Aorta (tissue), 5 donors: ENCODE measurements at regions not wholly inside any gene's neighbourhood (a gene's known extent, or its start where the extent isn't known, plus 50 kb on each side); places are given as distances from the start of the nearest gene placed in this dataset.

Experiments used
- ATAC-seq: fragments of 200-7000 bp; cut with Tn5 transposase; one replicate; pipeline ENCODE4 v1.9.1; 2022; ENCODE audit warnings: moderate library complexity; ENCODE audit not compliant: low FRiP score
- DNase-seq, 2 donors: peaks; one replicate each; pipeline ENCODE4 v3.0.0-alpha.2; 2020
- H3K27ac ChIP-seq, 2 donors: one replicate each; pipeline ENCODE4 v1.5.1; 2013; ENCODE audit warnings: low read length in 2 of 2, mild to moderate bottlenecking in 2 of 2, moderate library complexity in 2 of 2, control low read depth in 1 of 2, inconsistent platforms in 1 of 2, low read depth in 1 of 2
- H3K27me3 ChIP-seq, 2 donors: one replicate each; pipeline ENCODE4 v1.6.1; 2013; ENCODE audit warnings: control low read depth in 1 of 2, low read length in 1 of 2, mild to moderate bottlenecking in 1 of 2, moderate library complexity in 1 of 2; ENCODE audit not compliant: insufficient read depth in 2 of 2, control insufficient read depth in 1 of 2
- H3K36me3 ChIP-seq, 2 donors: one replicate each; pipeline ENCODE4 v1.6.1; 2013; ENCODE audit warnings: control low read depth in 1 of 2, low read length in 1 of 2, mild to moderate bottlenecking in 1 of 2; ENCODE audit not compliant: insufficient read depth in 2 of 2, control insufficient read depth in 1 of 2
- H3K4me1 ChIP-seq, 2 donors: one replicate each; pipeline ENCODE4 v1.6.1; 2013; ENCODE audit warnings: low read length in 2 of 2, control low read depth in 1 of 2, mild to moderate bottlenecking in 1 of 2, moderate library complexity in 1 of 2; ENCODE audit not compliant: insufficient read depth in 2 of 2, control insufficient read depth in 1 of 2
- H3K4me3 ChIP-seq, 2 donors: one replicate each; pipeline ENCODE4 v1.5.1; 2013; ENCODE audit warnings: low read length in 2 of 2, control low read depth in 1 of 2, mild to moderate bottlenecking in 1 of 2
- H3K9me3 ChIP-seq: one replicate; pipeline ENCODE4 v1.6.1; 2013; ENCODE audit warnings: mild to moderate bottlenecking, low read length; ENCODE audit not compliant: control insufficient read depth
- WGBS, 2 donors: extraction: QIAGEN DNeasy Blood & Tissue Kit; methylation state at CpG; one replicate each; pipeline ENCODE4 v1.1.7; 2013; 5-methylcytosine and 5-hydroxymethylcytosine counted together
- intact Hi-C, 2 donors: fragments of 100-400 bp; cut with DNase I; formaldehyde crosslinking; loops; one replicate each; pipeline versions ENCODE4 v1.14.2 to v1.15.0; 2022
- donor health status: healthy with polysubstance abuse.
- donor health status: Bipolar disorder and iron deficiency.
- donor health status: DM: no; HTN: no; CAD: no.
- donor health status: DM: no; HTN: no; CAD: no.
- donor health status: DM: yes; HTN: yes; CAD: no.

- Histone ChIP-seq H3K27ac (no peak overlapping the region), H3K9me3 (no peaks in the 10 kb centered on the region), H3K27me3 (no peaks in the 10 kb centered on the region), H3K36me3 (no peaks in the 10 kb centered on the region), H3K4me3 (no peak overlapping the region), H3K4me1 (peaks cover 2% of the 10 kb centered on the region in 2 donors)
- intact Hi-C loops: no loop called here
- ATAC-seq: no peak
- DNase-seq: no peak
- whole genome bisulfite sequencing, 2 donors: 37 to 57% methylated on average over 2 of the region's 2 CpGs
Observed at GRCh38 chr12:104852102-104852501, 106.0 kb downstream of the SLC41A2 start.

- no peak for DNase-seq
- no peaks in the 10 kb centered on the region for H3K36me3 ChIP-seq
- intact Hi-C loops: no loop called here
- no peak overlapping the region for H3K27ac ChIP-seq
- H3K4me3 ChIP-seq: no peak overlapping the region
- no peak for ATAC-seq
- peaks cover 4 to 5% of the 10 kb centered on the region in 2 donors for H3K4me1 ChIP-seq
- no peaks in the 10 kb centered on the region for H3K27me3 ChIP-seq
- H3K9me3 ChIP-seq: no peaks in the 10 kb centered on the region
Observed at GRCh38 chr12:104850781-104851180, 107.3 kb downstream of the SLC41A2 start.

GRCh38 chr12:104846056-104846767 lies 111.9 kb downstream of the SLC41A2 start:
- intact Hi-C loops: no loop called here
- Histone ChIP-seq H3K4me3 (no peak overlapping the region), H3K27me3 (no peaks in the 10 kb centered on the region), H3K4me1 (peaks cover 3 to 7% of the 10 kb centered on the region in 2 donors), H3K27ac (no peak overlapping the region), H3K9me3 (no peaks in the 10 kb centered on the region), H3K36me3 (no peaks in the 10 kb centered on the region)
- DNase-seq (no peak), ATAC-seq (no peak)
- 96 to 98% methylated on average over 2 of the region's 2 CpGs for WGBS, 2 donors

GRCh38 chr12:104844123-104844522 lies 114.0 kb downstream of the SLC41A2 start:
- no peak for DNase-seq
- H3K9me3 ChIP-seq: no peaks in the 10 kb centered on the region
- no peaks in the 10 kb centered on the region for H3K27me3 ChIP-seq
- no peak overlapping the region for H3K27ac ChIP-seq
- H3K36me3 ChIP-seq: no peaks in the 10 kb centered on the region
- intact Hi-C loops: no loop called here
- ATAC-seq: no peak
- 96 to 99% methylated on average over 1 of the region's 1 CpG for WGBS, 2 donors
- peaks cover 3 to 7% of the 10 kb centered on the region in 2 donors for H3K4me1 ChIP-seq
- H3K4me3 ChIP-seq: no peak overlapping the region

- ATAC-seq: no peak
- Histone ChIP-seq H3K9me3 (no peaks in the 10 kb centered on the region), H3K4me3 (no peak overlapping the region), H3K4me1 (no peaks in the 10 kb centered on the region), H3K36me3 (no peaks in the 10 kb centered on the region), H3K27me3 (no peaks in the 10 kb centered on the region), H3K27ac (no peak overlapping the region)
- intact Hi-C loops: no loop called here
- WGBS, 2 donors: 96 to 97% methylated on average over 1 of the region's 1 CpG
- DNase-seq: no peak
Observed at GRCh38 chr12:104840262-104840661, 117.8 kb downstream of the SLC41A2 start.

- no peaks in the 10 kb centered on the region for H3K9me3 ChIP-seq
- DNase-seq: no peak
- intact Hi-C loops: no loop called here
- no peak for ATAC-seq
- no peaks in the 10 kb centered on the region for H3K36me3 ChIP-seq
- H3K27ac ChIP-seq: no peak overlapping the region
- H3K27me3 ChIP-seq: no peaks in the 10 kb centered on the region
- no peak overlapping the region for H3K4me3 ChIP-seq
- WGBS, 2 donors: 91% methylated on average over 2 of the region's 2 CpGs
- no peaks in the 10 kb centered on the region for H3K4me1 ChIP-seq
Observed at GRCh38 chr12:104835317-104835716, 122.8 kb downstream of the SLC41A2 start.

- H3K9me3 ChIP-seq: no peaks in the 10 kb centered on the region
- no peak for ATAC-seq
- no peak for DNase-seq
- H3K27me3 ChIP-seq: no peaks in the 10 kb centered on the region
- no peaks in the 10 kb centered on the region for H3K36me3 ChIP-seq
- H3K4me1 ChIP-seq: no peaks in the 10 kb centered on the region
- no peak overlapping the region for H3K4me3 ChIP-seq
- no peak overlapping the region for H3K27ac ChIP-seq
- intact Hi-C loops: no loop called here
Observed at GRCh38 chr12:104834607-104835006, 123.5 kb downstream of the SLC41A2 start.

GRCh38 chr12:104833756-104834155 lies 124.3 kb downstream of the SLC41A2 start:
- no peak overlapping the region for H3K27ac ChIP-seq
- no peaks in the 10 kb centered on the region for H3K27me3 ChIP-seq
- H3K4me3 ChIP-seq: no peak overlapping the region
- intact Hi-C loops: no loop called here
- no peaks in the 10 kb centered on the region for H3K4me1 ChIP-seq
- no peaks in the 10 kb centered on the region for H3K9me3 ChIP-seq
- 92 to 96% methylated on average over 1 of the region's 1 CpG for WGBS, 2 donors
- DNase-seq (no peak), ATAC-seq (no peak)
- no peaks in the 10 kb centered on the region for H3K36me3 ChIP-seq

- intact Hi-C loops: no loop called here
- H3K27ac ChIP-seq: no peak overlapping the region
- H3K27me3 ChIP-seq: no peaks in the 10 kb centered on the region
- DNase-seq (no peak), ATAC-seq (no peak)
- H3K9me3 ChIP-seq: peaks cover 3% of the 10 kb centered on the region
- H3K4me1 ChIP-seq: no peaks in the 10 kb centered on the region
- no peak overlapping the region for H3K4me3 ChIP-seq
- WGBS, 2 donors: 18 to 26% methylated on average over 7 of the region's 7 CpGs
- H3K36me3 ChIP-seq: peaks cover 0 to 7% of the 10 kb centered on the region in 2 donors
Observed at GRCh38 chr12:104828015-104828414, 130.1 kb downstream of the SLC41A2 start.
